EL (cell line): ENCODE measurements at regions not wholly inside any gene's neighbourhood (a gene's known extent, or its start where the extent isn't known, plus 50 kb on each side); places are given as distances from the start of the nearest gene placed in this dataset.
A peak's percentile ranks its signal among the peaks of the same experiment; 100 is the strongest.
"Not testable (repeated sequence)": the region's sequence is repeated elsewhere in the genome, so short reads cannot be mapped to it uniquely, and the experiment has no call there.

Experiments
- DNase-seq: peaks from one replicate; pipeline ENCODE4 v3.0.0-alpha.2; 2016

GRCh38 chr6:140344142-140344913, 969.9 kb upstream of the CITED2 start:
- DNase-seq = peak; percentile 76

- DNase-seq = no peak
Observed at GRCh38 chr6:140343128-140343527, 968.7 kb upstream of the CITED2 start.

GRCh38 chr6:140341272-140341671, 966.8 kb upstream of the CITED2 start:
- DNase-seq = no peak

DNA sequence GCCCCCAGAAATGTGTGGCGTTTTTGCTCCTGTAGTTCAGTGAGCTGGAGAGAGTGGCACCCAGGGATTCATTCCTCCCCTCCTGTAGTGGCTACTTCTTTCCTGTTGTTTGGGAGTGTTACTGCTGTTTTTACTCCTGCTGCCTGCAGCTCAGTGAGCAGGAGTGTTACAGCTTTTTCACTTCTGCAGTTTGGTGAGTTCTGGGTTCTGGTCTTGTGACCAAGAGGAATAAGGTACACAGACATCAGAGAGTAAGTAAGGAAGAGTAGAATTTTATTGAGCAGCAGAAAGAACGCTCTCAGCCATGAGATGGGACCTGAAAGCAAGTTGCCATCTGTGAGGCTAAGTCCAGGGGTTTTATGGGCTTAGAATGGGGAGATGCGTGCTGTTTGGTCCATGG, 966.3 kb upstream of the CITED2 start:
- DNase-seq = no peak

DNA sequence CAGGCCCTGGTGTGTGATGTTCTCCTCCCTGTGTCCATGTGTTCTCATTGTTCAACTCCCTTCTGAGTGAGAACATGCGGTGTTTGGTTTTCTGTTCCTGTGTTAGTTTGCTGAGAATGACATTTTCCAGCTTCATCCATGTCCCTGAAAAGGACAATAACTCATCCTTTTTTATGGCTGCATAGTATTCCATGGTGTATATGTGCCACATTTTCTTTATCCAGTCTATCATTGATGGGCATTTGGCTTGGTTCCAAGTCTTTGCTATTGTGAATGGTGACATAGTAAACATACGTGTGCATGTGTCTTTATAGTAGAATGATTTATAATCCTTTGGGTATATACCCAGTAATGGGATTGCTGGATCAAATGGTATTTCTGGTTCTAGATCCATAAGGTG, 964.6 kb upstream of the CITED2 start:
- not testable (repeated sequence) for DNase-seq

DNA sequence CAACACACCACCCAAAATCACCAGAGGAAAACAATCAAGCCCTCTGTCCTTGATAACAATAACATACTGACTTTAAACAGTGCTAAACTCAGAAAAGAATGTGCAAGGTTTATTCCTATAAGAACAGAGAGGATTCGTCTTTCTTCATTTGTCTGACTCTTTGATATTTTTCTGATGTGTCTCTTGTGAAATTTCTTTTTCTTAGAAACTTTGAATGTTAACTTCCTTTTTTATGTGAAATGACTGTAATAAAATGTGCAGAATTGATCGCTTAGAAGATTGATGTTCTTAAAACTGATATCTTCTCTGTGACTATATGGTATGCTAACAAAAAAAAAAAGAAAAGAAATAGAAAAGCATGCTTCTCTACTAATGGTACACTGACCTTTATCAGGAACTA, 947.4 kb upstream of the CITED2 start:
- no peak for DNase-seq

- DNase-seq = no peak
Observed at GRCh38 chr6:140320081-140321080, 945.9 kb upstream of the CITED2 start.

- DNase-seq = peak; percentile 29
Observed at GRCh38 chr6:140319209-140319608, 944.8 kb upstream of the CITED2 start.

GRCh38 chr6:140318408-140318807, 944.0 kb upstream of the CITED2 start:
- no peak for DNase-seq

DNA sequence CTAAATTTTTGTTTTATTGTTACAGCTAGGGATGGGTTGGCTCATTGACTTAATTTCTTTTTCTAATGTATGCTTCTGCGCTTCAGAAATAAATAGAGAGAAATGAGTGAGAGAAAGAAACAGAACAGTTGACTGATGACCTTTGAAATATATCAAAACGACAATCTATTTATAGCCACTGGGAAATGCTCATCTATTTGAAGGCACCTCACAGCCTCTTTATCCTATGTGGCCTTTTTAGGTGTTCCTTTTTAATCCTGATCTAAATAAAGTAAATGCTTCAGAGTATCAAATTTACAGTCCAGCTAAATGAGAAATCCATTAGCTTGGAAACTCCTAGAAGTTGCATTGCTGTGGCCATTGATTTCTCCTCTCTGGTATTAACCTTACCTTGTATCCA, 943.5 kb upstream of the CITED2 start:
- DNase-seq = no peak

DNA sequence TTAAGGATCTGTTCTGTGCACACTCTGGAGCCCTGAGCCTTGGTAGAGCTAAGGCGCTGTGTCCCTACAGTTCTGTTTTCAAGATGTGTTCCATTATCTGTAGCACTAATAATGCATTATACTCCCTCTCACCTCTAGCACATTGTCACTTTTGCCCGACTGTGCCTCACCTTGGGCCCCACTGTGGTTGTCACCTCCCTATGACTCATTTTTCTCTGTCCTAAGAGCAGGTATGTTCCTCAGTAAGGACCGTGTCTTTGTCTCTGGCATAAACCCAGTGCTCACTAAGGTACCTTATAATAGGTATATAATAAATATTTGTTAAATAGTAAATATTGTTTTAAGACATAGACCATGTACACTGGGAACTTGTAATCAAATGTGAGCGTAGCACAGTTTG, 942.5 kb upstream of the CITED2 start:
- DNase-seq = no peak

DNA sequence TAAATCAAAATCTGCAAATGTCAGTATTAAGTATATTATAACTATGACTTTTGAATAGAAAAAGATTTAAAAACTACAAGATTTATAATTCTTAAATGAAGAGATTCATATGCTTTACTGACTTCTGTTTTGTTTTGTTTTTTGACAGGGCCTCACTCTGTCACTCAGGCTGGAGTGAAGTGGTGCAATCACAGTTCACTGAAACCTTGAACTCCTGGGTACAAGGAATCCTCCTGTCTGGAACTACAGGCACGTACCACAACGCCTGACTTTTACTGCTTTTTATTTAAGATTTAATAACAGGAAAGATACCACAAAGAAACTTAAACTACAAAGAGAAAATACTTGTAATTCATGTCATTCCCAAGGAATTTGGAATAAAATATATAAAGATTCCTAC, 940.2 kb upstream of the CITED2 start:
- no peak for DNase-seq

- peak; percentile 20 for DNase-seq
Observed at GRCh38 chr6:140311146-140311545, 936.7 kb upstream of the CITED2 start.

GRCh38 chr6:140303218-140303949, 928.9 kb upstream of the CITED2 start:
- no peak for DNase-seq

DNA sequence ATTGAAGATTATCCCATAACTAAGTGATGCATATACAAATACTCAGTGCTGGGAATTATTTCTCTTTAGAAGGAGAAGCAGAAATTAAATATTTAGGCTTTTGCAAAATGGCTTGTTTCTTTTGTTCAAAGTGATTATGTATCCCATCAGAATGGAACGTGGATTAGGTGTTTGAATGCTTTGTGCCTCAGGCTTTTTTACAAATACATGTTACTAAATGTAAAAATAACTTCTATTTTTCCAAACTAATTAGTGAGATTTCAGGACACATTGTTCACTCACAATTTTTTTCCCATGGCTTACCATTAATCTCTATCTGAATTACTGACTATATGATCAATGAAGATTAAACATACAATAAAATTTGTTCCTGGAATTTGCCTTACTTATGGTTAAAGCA, 925.9 kb upstream of the CITED2 start:
- DNase-seq = no peak

GRCh38 chr6:140289186-140289585, 914.7 kb upstream of the CITED2 start:
- no peak for DNase-seq

GRCh38 chr6:140285998-140286690, 911.7 kb upstream of the CITED2 start:
- no peak for DNase-seq

DNA sequence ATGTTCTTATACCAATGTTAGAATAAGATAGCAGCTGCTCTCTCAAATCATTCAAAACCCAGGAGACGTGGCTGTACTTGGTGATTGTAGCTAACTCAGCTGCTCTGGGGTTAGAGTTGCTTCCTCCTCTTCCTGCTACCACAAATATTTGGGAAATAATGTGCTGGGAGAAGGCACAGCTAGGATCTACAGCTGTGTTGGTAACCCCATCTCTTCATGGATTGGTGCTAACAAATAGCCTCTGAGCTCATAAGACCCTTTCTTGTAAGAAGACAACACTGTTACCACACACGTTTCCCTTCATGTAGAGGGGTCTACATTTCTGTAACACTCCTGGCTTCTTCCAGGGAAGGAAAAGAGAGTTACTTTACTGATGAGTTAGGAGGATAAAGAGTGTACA, 911.0 kb upstream of the CITED2 start:
- no peak for DNase-seq

GRCh38 chr6:140284871-140285270, 910.4 kb upstream of the CITED2 start:
- DNase-seq = no peak

- DNase-seq = no peak
Observed at GRCh38 chr6:140283197-140283596, 908.7 kb upstream of the CITED2 start.

GRCh38 chr6:140281767-140282166, 907.3 kb upstream of the CITED2 start:
- no peak for DNase-seq

- DNase-seq = peak; percentile 23
Observed at GRCh38 chr6:140281236-140281635, 906.8 kb upstream of the CITED2 start.

GRCh38 chr6:140276719-140277118, 902.3 kb upstream of the CITED2 start:
- peak; percentile 13 for DNase-seq
